H1 (cell line): ENCODE measurements at regions not wholly inside any gene's neighbourhood (a gene's known extent, or its start where the extent isn't known, plus 50 kb on each side); places are given as distances from the start of the nearest gene placed in this dataset.

ENCODE experiments used
- CTCF ChIA-PET: fragments of 300-600 bp; sonication (Branson Sonifier 250); formaldehyde crosslinking; loops from one replicate; lab custom pipeline; 2021; ENCODE audit not compliant: partially characterized antibody; lab: Charles Lee
- POLR2A ChIA-PET: fragments of 300-600 bp; sonication (Branson Sonifier 250); formaldehyde crosslinking; loops from one replicate; lab custom pipeline; 2021; ENCODE audit warnings: inconsistent platforms; ENCODE audit not compliant: partially characterized antibody; lab: Charles Lee
- DNase-seq, 2 experiments: peaks; one replicate each; pipeline versions ENCODE4 v3.0.0 to v3.0.0-alpha.2; 2010 to 2022; ENCODE audit warnings: low spot score in 2 of 2, low read depth in 1 of 2, mixed read lengths in 1 of 2
- FAIRE-seq: peaks from 2 replicates; lab custom pipeline; 2011; peaks lifted over from hg19 to GRCh38; lab: Jason Lieb, UNC
- H2AFZ ChIP-seq: 2 replicates; pipeline ENCODE4 v1.8.1; 2012; ENCODE audit warnings: low read length, inconsistent platforms
- H2AK5ac ChIP-seq: 2 replicates; pipeline ENCODE4 v1.6.1; 2013; ENCODE audit warnings: low read depth, low read length
- H2BK120ac ChIP-seq: replicated peaks from 2 replicates; pipeline ENCODE3; 2013; ENCODE audit warnings: low read depth, low read length, inconsistent platforms
- H2BK12ac ChIP-seq: 2 replicates; pipeline ENCODE4 v1.6.1; 2013; ENCODE audit warnings: low read depth, low read length
- H2BK15ac ChIP-seq: 2 replicates; pipeline ENCODE4 v1.6.1; 2013; ENCODE audit warnings: low read length
- H2BK20ac ChIP-seq: 2 replicates; pipeline ENCODE4 v1.6.1; 2013; ENCODE audit warnings: low read length
- H2BK5ac ChIP-seq: 2 replicates; pipeline ENCODE4 v1.6.1; 2013; ENCODE audit warnings: low read depth, low read length
- H3K14ac ChIP-seq: 2 replicates; pipeline ENCODE4 v1.6.1; 2013; ENCODE audit warnings: inconsistent platforms; ENCODE audit not compliant: insufficient read length
- H3K18ac ChIP-seq: 2 replicates; pipeline ENCODE4 v1.6.1; 2013; ENCODE audit warnings: low read length; ENCODE audit errors: extremely low read depth
- H3K23ac ChIP-seq: 2 replicates; pipeline ENCODE4 v1.6.1; 2013; ENCODE audit warnings: inconsistent platforms; ENCODE audit not compliant: insufficient read length
- H3K23me2 ChIP-seq: 2 replicates; pipeline ENCODE4 v1.6.1; 2013; ENCODE audit warnings: low read depth, low read length
- H3K27ac ChIP-seq: 2 replicates; pipeline ENCODE4 v1.6.1; 2011; ENCODE audit warnings: low read depth, low read length, inconsistent platforms
- H3K27me3 ChIP-seq, 4 experiments: replicated peaks in 1 of 4; 1 replicate in 1 of 4; 2 replicates in 3 of 4; pipeline versions ENCODE4 v1.6.1 to v1.8.1; 2011 to 2013; ENCODE audit warnings: low read length in 3 of 4, mild to moderate bottlenecking in 3 of 4, inconsistent platforms in 2 of 4, mixed read lengths in 2 of 4, moderate library complexity in 1 of 4; ENCODE audit not compliant: control insufficient read depth in 3 of 4, insufficient read depth in 3 of 4; ENCODE audit errors: extremely low read depth in 1 of 4
- H3K36me3 ChIP-seq, 4 experiments: 2 replicates each; pipeline versions ENCODE4 v1.6.1 to v1.8.1; 2011 to 2013; ENCODE audit warnings: mild to moderate bottlenecking in 4 of 4, low read length in 3 of 4, moderate library complexity in 2 of 4, control low read depth in 1 of 4, inconsistent platforms in 1 of 4; ENCODE audit not compliant: insufficient read depth in 4 of 4, control insufficient read depth in 2 of 4
- H3K4ac ChIP-seq: replicated peaks from 2 replicates; pipeline ENCODE3; 2013; ENCODE audit warnings: low read length, low read depth, mixed read lengths, inconsistent platforms; ENCODE audit not compliant: insufficient read length
- H3K4me1 ChIP-seq, 4 experiments: replicated peaks in 1 of 4; 1 replicate in 1 of 4; 2 replicates in 3 of 4; pipeline versions ENCODE4 v1.6.1 to v1.8.1; 2011 to 2013; ENCODE audit warnings: low read length in 3 of 4, inconsistent platforms in 2 of 4, mixed read lengths in 1 of 4; ENCODE audit not compliant: insufficient read depth in 4 of 4, control insufficient read depth in 3 of 4
- H3K4me2 ChIP-seq, 2 experiments: 2 replicates each; pipeline versions ENCODE4 v1.6.1 to v1.8.1; 2011 to 2013; ENCODE audit warnings: low read depth in 2 of 2, low read length in 2 of 2, control low read depth in 1 of 2, inconsistent platforms in 1 of 2, mild to moderate bottlenecking in 1 of 2; ENCODE audit not compliant: insufficient read depth in 1 of 2
- H3K4me3 ChIP-seq, 4 experiments: fragments of 200-600, 300-600 bp in 1 of 4; sonication (generic), shearing (Covaris generic), sonication (Bioruptor Twin) in 1 of 4; 2 replicates each; pipeline versions ENCODE4 v1.5.1 to v1.8.1; 2011 to 2016; ENCODE audit warnings: low read length in 4 of 4, low read depth in 3 of 4, control low read depth in 2 of 4, inconsistent platforms in 2 of 4, mild to moderate bottlenecking in 2 of 4, mixed read lengths in 1 of 4, moderate library complexity in 1 of 4; ENCODE audit not compliant: insufficient read depth in 2 of 4; ENCODE audit errors: extremely low read depth in 1 of 4
- H3K56ac ChIP-seq: replicated peaks from 2 replicates; pipeline ENCODE3; 2013; ENCODE audit warnings: low read depth, mild to moderate bottlenecking, mixed read lengths, low read length, inconsistent platforms; ENCODE audit not compliant: insufficient read length
- H3K79me1 ChIP-seq: 2 replicates; pipeline ENCODE4 v1.6.1; 2013; ENCODE audit warnings: low read depth, low read length, control low read depth
- H3K79me2 ChIP-seq, 2 experiments: 2 replicates each; pipeline versions ENCODE4 v1.6.1 to v1.8.1; 2012 to 2013; ENCODE audit warnings: low read length in 2 of 2, mild to moderate bottlenecking in 2 of 2, inconsistent platforms in 1 of 2; ENCODE audit not compliant: insufficient read depth in 2 of 2, control insufficient read depth in 1 of 2
- H3K9ac ChIP-seq, 4 experiments: replicated peaks in 1 of 4; 1 replicate in 1 of 4; 2 replicates in 3 of 4; pipeline versions ENCODE4 v1.6.1 to v1.8.1; 2011 to 2013; ENCODE audit warnings: low read depth in 3 of 4, low read length in 3 of 4, control low read depth in 2 of 4, mild to moderate bottlenecking in 2 of 4, moderate library complexity in 2 of 4, inconsistent platforms in 1 of 4; ENCODE audit errors: extremely low read depth in 1 of 4
- H3K9me3 ChIP-seq, 2 experiments: 2 replicates each; pipeline versions ENCODE4 v1.6.1 to v1.8.1; 2012 to 2013; ENCODE audit warnings: mild to moderate bottlenecking in 2 of 2, moderate library complexity in 2 of 2, control low read depth in 1 of 2, inconsistent platforms in 1 of 2, low read depth in 1 of 2, low read length in 1 of 2, mixed read lengths in 1 of 2; ENCODE audit not compliant: insufficient read depth in 2 of 2
- H4K20me1 ChIP-seq, 2 experiments: replicated peaks in 1 of 2; 2 replicates each; pipeline versions ENCODE3 to v1.8.1; 2011 to 2013; ENCODE audit warnings: inconsistent platforms in 2 of 2, low read length in 2 of 2, mild to moderate bottlenecking in 1 of 2; ENCODE audit not compliant: insufficient read depth in 2 of 2, control insufficient read depth in 1 of 2
- H4K5ac ChIP-seq: 2 replicates; pipeline ENCODE4 v1.6.1; 2013; ENCODE audit warnings: low read length, low read depth, mixed read lengths, inconsistent platforms; ENCODE audit not compliant: insufficient read length
- H4K8ac ChIP-seq: 2 replicates; pipeline ENCODE4 v1.8.0; 2013; ENCODE audit warnings: mild to moderate bottlenecking, moderate library complexity, low read length, inconsistent platforms; ENCODE audit not compliant: insufficient read depth; ENCODE audit errors: extremely low read depth
- H4K91ac ChIP-seq: replicated peaks from 2 replicates; pipeline ENCODE3; 2013; ENCODE audit warnings: low read length, mixed read lengths, inconsistent platforms; ENCODE audit not compliant: insufficient read length
- CHD2 ChIP-seq: IDR thresholded peaks from 2 replicates; pipeline ENCODE4 v1.6.1; 2012; ENCODE audit warnings: low read length, improper control_type of control experiment
- EP300 ChIP-seq, 2 experiments: IDR thresholded peaks; 1 replicate in 1 of 2; 2 replicates in 1 of 2; pipeline ENCODE4 v1.6.1; 2011 to 2012; ENCODE audit warnings: low read depth in 2 of 2, low read length in 2 of 2, mild to moderate bottlenecking in 2 of 2, borderline replicate concordance in 1 of 2, inconsistent platforms in 1 of 2, moderate library complexity in 1 of 2
- FOSL1 ChIP-seq: IDR thresholded peaks from 2 replicates; pipeline ENCODE4 v1.6.1; 2011; ENCODE audit warnings: mild to moderate bottlenecking, low read depth, low read length, moderate library complexity; ENCODE audit not compliant: insufficient read depth
- GABPA ChIP-seq: IDR thresholded peaks from 2 replicates; pipeline ENCODE4 v1.6.1; 2011; ENCODE audit warnings: mild to moderate bottlenecking, low read length, moderate library complexity, borderline replicate concordance; ENCODE audit not compliant: insufficient read depth
- JUN ChIP-seq: IDR thresholded peaks from 2 replicates; pipeline ENCODE4 v1.6.1; 2011; ENCODE audit warnings: low read depth, mild to moderate bottlenecking, improper control_type of control experiment, low read length
- NRF1 ChIP-seq: IDR thresholded peaks from 2 replicates; pipeline ENCODE4 v1.6.1; 2011; ENCODE audit warnings: mild to moderate bottlenecking, low read depth, low read length, improper control_type of control experiment
- POLR2A ChIP-seq, 2 experiments: IDR thresholded peaks; 1 replicate in 1 of 2; 2 replicates in 1 of 2; pipeline ENCODE4 v1.6.1; 2011; ENCODE audit warnings: low read depth in 2 of 2, low read length in 2 of 2, mild to moderate bottlenecking in 2 of 2; ENCODE audit errors: control extremely low read depth in 1 of 2
- WGBS, 2 experiments: shearing (Covaris generic) in 1 of 2; methylation state at CpG; one replicate each; pipeline versions ENCODE4 v1.1.6 to v1.1.7; 2013 to 2015; ENCODE audit warnings: low lambda C conversion rate in 2 of 2, mixed read lengths in 2 of 2, inconsistent platforms in 1 of 2, low coverage in 1 of 2, missing lambda C conversion rate in 1 of 2; ENCODE audit not compliant: insufficient replicate concordance in 2 of 2, insufficient coverage in 1 of 2, insufficient read length in 1 of 2; ENCODE audit errors: extremely low coverage in 1 of 2, missing lambda C conversion rate in 1 of 2; 5-methylcytosine and 5-hydroxymethylcytosine counted together

- H3K9ac ChIP-seq: no peak overlapping the region
- ChIA-PET CTCF (interaction anchor here (0.7 kb wide), 1 partner anchor 10 kb away, joined by 5 read pairs; no protein-coding TSS in a partner anchor), POLR2A (no interaction called here)
- H3K4me2 ChIP-seq: no peak overlapping the region
- no peak overlapping the region for H2AK5ac ChIP-seq
- H4K5ac ChIP-seq: no peak overlapping the region
- no peak overlapping the region for H2BK15ac ChIP-seq
- H2BK120ac ChIP-seq: no peak overlapping the region
- no peak overlapping the region for H4K8ac ChIP-seq
- H4K91ac ChIP-seq: no peak overlapping the region
- no peak for DNase-seq
- no peaks in the 10 kb centered on the region for H3K27me3 ChIP-seq
- H2BK20ac ChIP-seq: no peak overlapping the region
- H3K23ac ChIP-seq: no peak overlapping the region
- no peaks in the 10 kb centered on the region for H3K79me2 ChIP-seq
- peaks cover 8% of the 10 kb centered on the region; the same call in 1 of the 2 replicates for H3K23me2 ChIP-seq
- H3K27ac ChIP-seq: no peak overlapping the region
- H4K20me1 ChIP-seq: peaks cover 0 to 4% of the 10 kb centered on the region in 2 experiments
- WGBS, 2 experiments: 85% methylated on average over 4 of the region's 4 CpGs; no CpG with 5 or more reads in 1 of the 2 experiments
- no peak overlapping the region for H2AFZ ChIP-seq
- H2BK12ac ChIP-seq: no peak overlapping the region
- H3K56ac ChIP-seq: no peak overlapping the region
- H3K36me3 ChIP-seq: no peaks in the 10 kb centered on the region
- H3K4me1 ChIP-seq: no peaks in the 10 kb centered on the region
- H3K79me1 ChIP-seq: no peaks in the 10 kb centered on the region
- no peak overlapping the region for H3K4me3 ChIP-seq
- H3K18ac ChIP-seq: no peak overlapping the region
- H3K9me3 ChIP-seq: peaks cover 0 to 6% of the 10 kb centered on the region in 2 experiments; a peak in 1 of 4 replicates
- no peak for FAIRE-seq
- H2BK5ac ChIP-seq: no peak overlapping the region
- no peak overlapping the region for H3K4ac ChIP-seq
- no peak overlapping the region for H3K14ac ChIP-seq
- TF ChIP-seq JUN (no peak), EP300 (IDR thresholded peaks at IDR 0.05; ENCODE audit: borderline replicate concordance in 1 of 2, low read depth in 2 of 2, low read length in 2 of 2) (no peak), CHD2 (no peak), GABPA (no peak), FOSL1 (no peak), NRF1 (no peak), POLR2A (IDR thresholded peaks at IDR 0.05; ENCODE audit: control extremely low read depth in 1 of 2, low read depth in 2 of 2, low read length in 2 of 2) (no peak)
Measured at GRCh38 chr22:49561338-49561737, 266.3 kb downstream of the BRD1 start.
